ENCODE measurements at regions not wholly inside any gene's neighbourhood (a gene's known extent, or its start where the extent isn't known, plus 50 kb on each side); places are given as distances from the start of the nearest gene placed in this dataset.

DNA sequence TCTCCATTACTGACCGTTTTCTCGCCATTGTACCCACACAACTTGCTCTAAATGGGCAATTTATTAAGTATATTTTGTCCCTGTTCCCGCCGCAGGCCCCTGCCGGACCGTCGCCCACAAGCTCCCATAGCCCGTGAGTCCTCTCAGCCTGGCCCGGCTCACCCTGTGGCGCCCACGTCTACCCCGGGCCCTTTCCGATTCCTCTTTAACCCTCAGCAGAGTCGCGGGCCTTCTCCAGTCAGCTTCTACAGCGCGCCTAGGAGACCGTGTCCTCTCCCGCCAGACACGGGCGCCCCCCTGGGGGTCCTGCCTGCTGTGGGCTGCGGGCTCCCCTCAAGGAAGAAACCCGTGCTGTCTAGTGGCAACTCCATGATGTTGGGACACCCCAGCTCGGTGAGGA lies 57.8 kb upstream of the SPATA31E1 start:
- no peaks in the 10 kb centered on the region for H3K4me1 Mint-ChIP-seq
- H3K27me3 Mint-ChIP-seq, result no peaks in the 10 kb centered on the region
- H3K4me3 ChIP-seq (ENCODE audit: control insufficient read depth in 1 of 2, extremely low read depth in 1 of 2, low read length in 1 of 2), result no peak overlapping the region
- no peaks in the 10 kb centered on the region for H3K36me3 ChIP-seq (ENCODE audit: control insufficient read depth in 2 of 2, extremely low read depth in 1 of 2, insufficient read depth in 1 of 2, low read length in 1 of 2)
- H3K36me3 Mint-ChIP-seq, result no peaks in the 10 kb centered on the region
- H3K9me3 Mint-ChIP-seq, result peaks cover 0 to 4% (median 0%) of the 10 kb centered on the region in 3 donors
- ATAC-seq (replicated peaks in 1 of 4) (no peak), DNase-seq (no peak)
- POLR2A ChIA-PET, result no interaction called here
- CTCF ChIA-PET, result no interaction called here
- H3K9me3 ChIP-seq, result no peaks in the 10 kb centered on the region
- peaks cover 0 to 8% of the 10 kb centered on the region in 2 experiments for H3K27me3 ChIP-seq (replicated peaks in 1 of 2; ENCODE audit: control insufficient read depth in 2 of 2, extremely low read depth in 1 of 2, insufficient read depth in 2 of 2, low read length in 1 of 2)
- WGBS (ENCODE audit: insufficient coverage), result 90% methylated on average over 13 of the region's 24 CpGs
- no peak overlapping the region for H3K27ac ChIP-seq (ENCODE audit: low read length)
- H3K27ac Mint-ChIP-seq, result no peak overlapping the region
- no peaks in the 10 kb centered on the region for H3K4me1 ChIP-seq (ENCODE audit: control insufficient read depth in 1 of 2, extremely low read depth in 1 of 2, insufficient read depth in 2 of 2, low read length in 2 of 2)
- H3K4me3 Mint-ChIP-seq, result no peak overlapping the region

DNA sequence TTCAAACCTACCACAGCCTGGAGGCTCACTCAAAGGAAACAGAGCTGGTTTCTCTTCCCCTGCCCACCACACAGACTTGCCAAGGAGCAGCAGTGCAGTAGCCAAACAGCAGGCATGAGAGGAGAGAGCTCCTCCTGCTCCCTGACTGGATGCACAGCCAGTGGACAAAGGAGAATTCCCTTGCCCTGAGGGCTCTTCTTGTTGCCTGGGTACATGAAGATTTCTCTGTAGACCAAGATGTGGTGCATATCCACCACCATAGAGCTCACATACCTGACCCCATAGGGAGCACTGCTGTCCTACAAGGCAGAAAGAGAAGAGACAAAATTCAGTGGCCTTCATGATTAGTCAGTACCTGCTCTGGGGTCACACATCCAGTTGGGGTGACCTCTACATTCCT lies 56.3 kb upstream of the SPATA31E1 start:
- Mint-ChIP-seq H3K27me3 (no peaks in the 10 kb centered on the region), H3K4me1 (no peaks in the 10 kb centered on the region), H3K36me3 (no peaks in the 10 kb centered on the region), H3K27ac (no peak overlapping the region), H3K4me3 (no peak overlapping the region), H3K9me3 (no peaks in the 10 kb centered on the region)
- H3K4me1 ChIP-seq (ENCODE audit: control insufficient read depth in 1 of 2, extremely low read depth in 1 of 2, insufficient read depth in 2 of 2, low read length in 2 of 2), result no peaks in the 10 kb centered on the region
- no peaks in the 10 kb centered on the region for H3K9me3 ChIP-seq
- H3K4me3 ChIP-seq (ENCODE audit: control insufficient read depth in 1 of 2, extremely low read depth in 1 of 2, low read length in 1 of 2), result no peak overlapping the region
- POLR2A ChIA-PET, result no interaction called here
- CTCF ChIA-PET, result no interaction called here
- peaks cover 0 to 8% of the 10 kb centered on the region in 2 experiments for H3K27me3 ChIP-seq (replicated peaks in 1 of 2; ENCODE audit: control insufficient read depth in 2 of 2, extremely low read depth in 1 of 2, insufficient read depth in 2 of 2, low read length in 1 of 2)
- H3K36me3 ChIP-seq (ENCODE audit: control insufficient read depth in 2 of 2, extremely low read depth in 1 of 2, insufficient read depth in 1 of 2, low read length in 1 of 2), result no peaks in the 10 kb centered on the region
- DNase-seq (no peak), ATAC-seq (replicated peaks in 1 of 4) (no peak)
- no peak overlapping the region for H3K27ac ChIP-seq (ENCODE audit: low read length)

DNA sequence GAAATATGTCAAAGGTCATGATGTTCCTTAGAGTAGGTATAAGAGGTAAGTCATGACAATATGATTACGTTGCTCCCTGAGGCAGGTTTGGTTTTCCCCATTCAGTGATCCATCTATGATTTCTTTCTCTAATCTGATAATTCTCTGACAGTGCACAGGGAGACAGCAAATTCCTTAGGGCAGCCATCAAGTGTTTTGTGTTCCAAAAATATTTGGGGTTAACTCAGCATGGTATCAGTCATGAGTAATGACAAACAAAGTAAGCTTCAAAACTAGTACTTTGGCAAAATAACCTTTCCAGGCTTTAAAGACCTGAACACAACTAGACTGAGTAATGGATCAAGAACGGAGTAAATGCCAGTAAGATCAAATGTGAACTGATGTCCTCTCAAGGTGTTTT lies 55.3 kb upstream of the SPATA31E1 start:
- Mint-ChIP-seq H3K27ac (no peak overlapping the region), H3K27me3 (no peaks in the 10 kb centered on the region), H3K4me1 (no peaks in the 10 kb centered on the region), H3K36me3 (no peaks in the 10 kb centered on the region), H3K4me3 (no peak overlapping the region), H3K9me3 (no peaks in the 10 kb centered on the region)
- H3K4me1 ChIP-seq (ENCODE audit: control insufficient read depth in 1 of 2, extremely low read depth in 1 of 2, insufficient read depth in 2 of 2, low read length in 2 of 2), result no peaks in the 10 kb centered on the region
- H3K36me3 ChIP-seq (ENCODE audit: control insufficient read depth in 2 of 2, extremely low read depth in 1 of 2, insufficient read depth in 1 of 2, low read length in 1 of 2), result no peaks in the 10 kb centered on the region
- no peak for ATAC-seq (replicated peaks in 1 of 4)
- CTCF ChIA-PET, result no interaction called here
- H3K9me3 ChIP-seq, result no peaks in the 10 kb centered on the region
- WGBS (ENCODE audit: insufficient coverage), result no CpG with 5 or more reads among the region's 2 CpGs
- POLR2A ChIA-PET, result no interaction called here
- peaks cover 0 to 8% of the 10 kb centered on the region in 2 experiments for H3K27me3 ChIP-seq (replicated peaks in 1 of 2; ENCODE audit: control insufficient read depth in 2 of 2, extremely low read depth in 1 of 2, insufficient read depth in 2 of 2, low read length in 1 of 2)
- no peak overlapping the region for H3K27ac ChIP-seq (ENCODE audit: low read length)
- no peak for DNase-seq
- H3K4me3 ChIP-seq (ENCODE audit: control insufficient read depth in 1 of 2, extremely low read depth in 1 of 2, low read length in 1 of 2), result no peak overlapping the region

DNA sequence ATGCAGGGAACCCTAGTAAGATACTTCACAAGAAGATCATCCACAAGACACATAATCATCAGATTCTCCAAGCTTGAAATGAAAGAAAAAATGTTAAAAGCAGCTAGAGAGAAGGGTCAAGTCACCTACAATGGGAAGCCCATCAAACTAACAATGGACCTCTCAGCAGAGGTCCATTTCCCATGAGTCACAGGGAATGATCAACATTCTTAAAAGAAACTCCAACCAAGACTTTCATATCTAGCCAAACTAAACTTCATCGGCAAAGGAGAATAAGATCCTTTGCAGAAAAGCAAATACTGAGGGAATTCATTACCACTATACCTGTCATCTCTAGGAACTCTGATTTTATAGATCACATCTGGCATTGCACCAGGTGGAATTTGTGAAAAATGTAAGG lies 52.9 kb upstream of the SPATA31E1 start:
- DNase-seq (no peak), ATAC-seq (replicated peaks in 1 of 4) (no peak)
- Mint-ChIP-seq H3K27me3 (no peaks in the 10 kb centered on the region), H3K27ac (no peak overlapping the region), H3K9me3 (no peaks in the 10 kb centered on the region), H3K36me3 (no peaks in the 10 kb centered on the region), H3K4me1 (no peaks in the 10 kb centered on the region), H3K4me3 (no peak overlapping the region)
- no peaks in the 10 kb centered on the region for H3K9me3 ChIP-seq
- no peak overlapping the region for H3K27ac ChIP-seq (ENCODE audit: low read length)
- H3K4me1 ChIP-seq (ENCODE audit: control insufficient read depth in 1 of 2, extremely low read depth in 1 of 2, insufficient read depth in 2 of 2, low read length in 2 of 2), result no peaks in the 10 kb centered on the region
- no peaks in the 10 kb centered on the region for H3K36me3 ChIP-seq (ENCODE audit: control insufficient read depth in 2 of 2, extremely low read depth in 1 of 2, insufficient read depth in 1 of 2, low read length in 1 of 2)
- POLR2A ChIA-PET, result no interaction called here
- WGBS (ENCODE audit: insufficient coverage), result no CpG with 5 or more reads among the region's 1 CpG
- peaks cover 0 to 13% of the 10 kb centered on the region in 2 experiments for H3K27me3 ChIP-seq (replicated peaks in 1 of 2; ENCODE audit: control insufficient read depth in 2 of 2, extremely low read depth in 1 of 2, insufficient read depth in 2 of 2, low read length in 1 of 2)
- no peak overlapping the region for H3K4me3 ChIP-seq (ENCODE audit: control insufficient read depth in 1 of 2, extremely low read depth in 1 of 2, low read length in 1 of 2)
- CTCF ChIA-PET, result no interaction called here

DNA sequence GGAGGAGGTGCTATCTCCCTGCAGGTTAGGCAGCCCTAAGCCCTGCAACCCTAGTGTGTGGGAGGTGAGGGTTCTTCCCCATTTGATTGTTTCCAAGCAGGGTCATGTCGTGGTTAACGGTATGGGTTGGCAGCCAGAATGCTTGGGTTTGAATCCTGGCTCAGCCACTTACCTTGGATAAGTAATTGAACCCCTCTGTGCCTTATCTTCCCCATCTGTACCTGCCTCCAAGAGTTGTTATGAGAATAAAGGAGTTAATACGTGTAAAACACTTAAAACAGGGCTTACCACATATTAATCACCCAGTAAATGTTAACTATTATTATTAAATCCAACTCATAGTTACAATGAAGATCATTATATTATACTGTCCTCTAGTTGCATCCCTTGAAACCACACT lies 52.2 kb upstream of the SPATA31E1 start:
- Histone ChIP-seq H3K9me3 (no peaks in the 10 kb centered on the region), H3K4me3 (ENCODE audit: control insufficient read depth in 1 of 2, extremely low read depth in 1 of 2, low read length in 1 of 2) (no peak overlapping the region), H3K4me1 (ENCODE audit: control insufficient read depth in 1 of 2, extremely low read depth in 1 of 2, insufficient read depth in 2 of 2, low read length in 2 of 2) (no peaks in the 10 kb centered on the region), H3K36me3 (ENCODE audit: control insufficient read depth in 2 of 2, extremely low read depth in 1 of 2, insufficient read depth in 1 of 2, low read length in 1 of 2) (no peaks in the 10 kb centered on the region), H3K27me3 (replicated peaks in 1 of 2; ENCODE audit: control insufficient read depth in 2 of 2, extremely low read depth in 1 of 2, insufficient read depth in 2 of 2, low read length in 1 of 2) (peaks cover 0 to 15% of the 10 kb centered on the region in 2 experiments), H3K27ac (ENCODE audit: low read length) (no peak overlapping the region)
- ATAC-seq (replicated peaks in 1 of 4) (no peak), DNase-seq (no peak)
- Mint-ChIP-seq H3K27me3 (peaks cover 0 to 3% of the 10 kb centered on the region in 2 donors), H3K4me1 (no peaks in the 10 kb centered on the region), H3K27ac (no peak overlapping the region), H3K9me3 (no peaks in the 10 kb centered on the region), H3K36me3 (no peaks in the 10 kb centered on the region), H3K4me3 (no peak overlapping the region)
- ChIA-PET CTCF (no interaction called here), POLR2A (no interaction called here)
- WGBS (ENCODE audit: insufficient coverage), result 20% methylated on average over 1 of the region's 3 CpGs

DNA sequence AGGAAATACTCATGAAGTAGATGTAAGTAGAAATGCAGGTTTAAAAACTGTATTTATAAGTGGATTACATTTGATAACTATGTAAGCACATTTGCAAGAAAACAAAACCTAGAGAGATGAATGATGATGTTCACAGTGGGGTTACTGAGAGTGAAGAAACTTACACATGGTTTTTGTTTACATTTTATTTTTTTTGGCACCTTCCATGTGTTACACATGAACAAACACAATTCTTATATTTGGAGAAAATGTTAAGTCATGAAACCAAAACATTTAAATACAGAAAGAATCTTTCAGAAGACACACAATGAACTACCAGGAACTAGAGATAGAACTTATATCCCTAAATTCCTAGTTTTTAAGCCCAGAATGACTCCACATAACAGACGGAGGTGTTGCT lies 51.5 kb upstream of the SPATA31E1 start:
- peaks cover 0 to 15% of the 10 kb centered on the region in 2 experiments for H3K27me3 ChIP-seq (replicated peaks in 1 of 2; ENCODE audit: control insufficient read depth in 2 of 2, extremely low read depth in 1 of 2, insufficient read depth in 2 of 2, low read length in 1 of 2)
- Mint-ChIP-seq H3K27me3 (peaks cover 0 to 3% of the 10 kb centered on the region in 2 donors), H3K4me3 (no peak overlapping the region), H3K4me1 (no peaks in the 10 kb centered on the region), H3K27ac (no peak overlapping the region), H3K36me3 (no peaks in the 10 kb centered on the region), H3K9me3 (no peaks in the 10 kb centered on the region)
- H3K27ac ChIP-seq (ENCODE audit: low read length), result no peak overlapping the region
- no peaks in the 10 kb centered on the region for H3K4me1 ChIP-seq (ENCODE audit: control insufficient read depth in 1 of 2, extremely low read depth in 1 of 2, insufficient read depth in 2 of 2, low read length in 2 of 2)
- no peak overlapping the region for H3K4me3 ChIP-seq (ENCODE audit: control insufficient read depth in 1 of 2, extremely low read depth in 1 of 2, low read length in 1 of 2)
- ChIA-PET POLR2A (no interaction called here), CTCF (no interaction called here)
- H3K36me3 ChIP-seq (ENCODE audit: control insufficient read depth in 2 of 2, extremely low read depth in 1 of 2, insufficient read depth in 1 of 2, low read length in 1 of 2), result no peaks in the 10 kb centered on the region
- no CpG with 5 or more reads among the region's 1 CpG for WGBS (ENCODE audit: insufficient coverage)
- ATAC-seq (replicated peaks in 1 of 4) (no peak), DNase-seq (no peak)
- H3K9me3 ChIP-seq, result no peaks in the 10 kb centered on the region
